ENCODE measurements at regions not wholly inside any gene's neighbourhood (a gene's known extent, or its start where the extent isn't known, plus 50 kb on each side); places are given as distances from the start of the nearest gene placed in this dataset.

GRCh38 chr7:25032774-25033743 is 53.1 kb upstream of the OSBPL3 start:
- DNase-seq (no peak), FAIRE-seq (no peak)
- WGBS, 3 donors = 81 to 87% (median 86%) methylated on average over 11 of the region's 11 CpGs
- H3K4me3 ChIP-seq (ENCODE audit: low read depth in 1 of 3, low read length in 3 of 3) = no peak overlapping the region
- no peaks in the 10 kb centered on the region for H3K36me3 ChIP-seq (ENCODE audit: control insufficient read depth in 3 of 3, insufficient read depth in 2 of 3, low read depth in 1 of 3, low read length in 3 of 3)
- H3K4me1 ChIP-seq (ENCODE audit: control insufficient read depth in 3 of 3, insufficient read depth in 2 of 3, low read depth in 1 of 3, low read length in 2 of 3) = peaks cover 0 to 9% (median 0%) of the 10 kb centered on the region in 3 donors
- peaks cover 0 to 9% of the 10 kb centered on the region in 2 donors for H3K9me3 ChIP-seq (ENCODE audit: control insufficient read depth in 2 of 2, insufficient read depth in 1 of 2, low read depth in 1 of 2, low read length in 1 of 2)
- H3K27me3 ChIP-seq (ENCODE audit: control insufficient read depth in 3 of 3, insufficient read depth in 3 of 3, low read length in 3 of 3) = no peaks in the 10 kb centered on the region
- no peak overlapping the region for H3K27ac ChIP-seq (ENCODE audit: low read depth in 1 of 3, low read length in 2 of 3)

- no peak for DNase-seq
- Histone ChIP-seq H3K4me1 (ENCODE audit: control insufficient read depth in 3 of 3, insufficient read depth in 2 of 3, low read depth in 1 of 3, low read length in 2 of 3) (peaks cover 0 to 10% (median 0%) of the 10 kb centered on the region in 3 donors), H3K36me3 (ENCODE audit: control insufficient read depth in 3 of 3, insufficient read depth in 2 of 3, low read depth in 1 of 3, low read length in 3 of 3) (no peaks in the 10 kb centered on the region), H3K27ac (ENCODE audit: low read depth in 1 of 3, low read length in 2 of 3) (peak overlapping the region in 1 of 3 donors; percentile 36), H3K27me3 (ENCODE audit: control insufficient read depth in 3 of 3, insufficient read depth in 3 of 3, low read length in 3 of 3) (no peaks in the 10 kb centered on the region), H3K9me3 (ENCODE audit: control insufficient read depth in 2 of 2, insufficient read depth in 1 of 2, low read depth in 1 of 2, low read length in 1 of 2) (peaks cover 0 to 6% of the 10 kb centered on the region in 2 donors), H3K4me3 (ENCODE audit: low read depth in 1 of 3, low read length in 3 of 3) (no peak overlapping the region)
- no peak for FAIRE-seq
- WGBS, 3 donors = 88 to 100% (median 95%) methylated on average over 1 of the region's 1 CpG
Measured at GRCh38 chr7:25031432-25031831, 51.5 kb upstream of the OSBPL3 start.

DNA sequence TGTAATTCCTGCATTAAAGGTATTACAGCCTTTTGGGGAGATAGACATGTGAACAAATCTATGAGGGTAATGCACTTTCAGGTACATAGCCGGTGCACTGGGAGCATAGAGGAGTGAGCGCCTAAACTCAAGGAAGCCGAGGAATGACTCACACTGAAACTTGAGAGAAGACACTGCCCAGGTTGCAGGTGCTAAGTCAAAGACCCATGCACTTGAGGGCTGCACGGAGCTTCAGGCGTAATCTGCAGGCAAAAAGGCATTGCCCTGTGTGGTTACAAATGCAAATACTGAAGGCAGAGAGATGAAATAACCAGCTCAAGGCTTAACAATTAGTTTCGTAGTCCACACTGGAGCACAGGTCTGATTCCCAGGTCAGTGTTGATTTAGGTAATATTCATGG is 51.0 kb upstream of the OSBPL3 start:
- no peaks in the 10 kb centered on the region for H3K27me3 ChIP-seq (ENCODE audit: control insufficient read depth in 3 of 3, insufficient read depth in 3 of 3, low read length in 3 of 3)
- DNase-seq = no peak

More for the DNA sequence above, 51.0 kb upstream of the OSBPL3 start:
- peak overlapping the region in 1 of 3 donors; percentile 36 for H3K27ac ChIP-seq (ENCODE audit: low read depth in 1 of 3, low read length in 2 of 3)
- H3K4me1 ChIP-seq (ENCODE audit: control insufficient read depth in 3 of 3, insufficient read depth in 2 of 3, low read depth in 1 of 3, low read length in 2 of 3) = peaks cover 0 to 13% (median 0%) of the 10 kb centered on the region in 3 donors
- 65 to 72% (median 72%) methylated on average over 6 of the region's 6 CpGs for WGBS, 3 donors
- H3K9me3 ChIP-seq (ENCODE audit: control insufficient read depth in 2 of 2, insufficient read depth in 1 of 2, low read depth in 1 of 2, low read length in 1 of 2) = peaks cover 0 to 3% of the 10 kb centered on the region in 2 donors
- H3K4me3 ChIP-seq (ENCODE audit: low read depth in 1 of 3, low read length in 3 of 3) = no peak overlapping the region
- no peak for FAIRE-seq
- H3K36me3 ChIP-seq (ENCODE audit: control insufficient read depth in 3 of 3, insufficient read depth in 2 of 3, low read depth in 1 of 3, low read length in 3 of 3) = no peaks in the 10 kb centered on the region
